Testis (tissue), 2 donors: ENCODE measurements at regions not wholly inside any gene's neighbourhood (a gene's known extent, or its start where the extent isn't known, plus 50 kb on each side); places are given as distances from the start of the nearest gene placed in this dataset.

Experiments used
- POLR2A ChIP-seq: fragments of 450-650 bp; IDR thresholded peaks from one replicate; pipeline ENCODE4 v1.6.1; 2017; ENCODE audit warnings: antibody characterized with exemption, mild to moderate bottlenecking, moderate library complexity
- TF ChIP-seq, protein P1 (sequence below), 3 experiments: fragments of 450-650 bp in 2 of 3; fragments of 200-600 bp in 1 of 3; sonication (generic) in 1 of 3; IDR thresholded peaks; one replicate each; pipeline ENCODE4 v1.5.1; 2016 to 2019; ENCODE audit warnings: antibody characterized with exemption in 3 of 3, mild to moderate bottlenecking in 2 of 3, moderate library complexity in 1 of 3

- TF ChIP-seq, protein P1, sequence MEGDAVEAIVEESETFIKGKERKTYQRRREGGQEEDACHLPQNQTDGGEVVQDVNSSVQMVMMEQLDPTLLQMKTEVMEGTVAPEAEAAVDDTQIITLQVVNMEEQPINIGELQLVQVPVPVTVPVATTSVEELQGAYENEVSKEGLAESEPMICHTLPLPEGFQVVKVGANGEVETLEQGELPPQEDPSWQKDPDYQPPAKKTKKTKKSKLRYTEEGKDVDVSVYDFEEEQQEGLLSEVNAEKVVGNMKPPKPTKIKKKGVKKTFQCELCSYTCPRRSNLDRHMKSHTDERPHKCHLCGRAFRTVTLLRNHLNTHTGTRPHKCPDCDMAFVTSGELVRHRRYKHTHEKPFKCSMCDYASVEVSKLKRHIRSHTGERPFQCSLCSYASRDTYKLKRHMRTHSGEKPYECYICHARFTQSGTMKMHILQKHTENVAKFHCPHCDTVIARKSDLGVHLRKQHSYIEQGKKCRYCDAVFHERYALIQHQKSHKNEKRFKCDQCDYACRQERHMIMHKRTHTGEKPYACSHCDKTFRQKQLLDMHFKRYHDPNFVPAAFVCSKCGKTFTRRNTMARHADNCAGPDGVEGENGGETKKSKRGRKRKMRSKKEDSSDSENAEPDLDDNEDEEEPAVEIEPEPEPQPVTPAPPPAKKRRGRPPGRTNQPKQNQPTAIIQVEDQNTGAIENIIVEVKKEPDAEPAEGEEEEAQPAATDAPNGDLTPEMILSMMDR (IDR thresholded peaks at IDR 0.05): no peak
- TF ChIP-seq POLR2A: no peak
Measured at GRCh38 chr5:54704825-54705224, 187.3 kb downstream of the SNX18 start.
